ENCODE measurements at regions not wholly inside any gene's neighbourhood (a gene's known extent, or its start where the extent isn't known, plus 50 kb on each side); places are given as distances from the start of the nearest gene placed in this dataset.

GRCh38 chr13:65727070-65727469 lies 1503.1 kb downstream of the PCDH9 start:
- no peak overlapping the region for H3K27ac ChIP-seq
- no peak overlapping the region for H3K4me3 ChIP-seq (replicated peaks in 1 of 3)
- TF ChIP-seq POLR2A (IDR thresholded peaks at IDR 0.05) (no peak), CTCF (IDR thresholded peaks at IDR 0.05) (no peak)

GRCh38 chr13:65725006-65725405 lies 1505.1 kb downstream of the PCDH9 start:
- H3K27ac ChIP-seq, result no peak overlapping the region
- H3K27me3 ChIP-seq, result no peaks in the 10 kb centered on the region
- intact Hi-C loops (cut with DNase I), result no loop called here
- H3K4me3 ChIP-seq (replicated peaks in 1 of 3), result no peak overlapping the region
- H3K36me3 ChIP-seq, result no peaks in the 10 kb centered on the region
- no peaks in the 10 kb centered on the region for H3K9me3 ChIP-seq
- no peak for TF ChIP-seq CTCF (IDR thresholded peaks at IDR 0.05)
- TF ChIP-seq POLR2A (IDR thresholded peaks at IDR 0.05), result no peak
- 73 to 86% methylated on average over 3 of the region's 3 CpGs for whole genome bisulfite sequencing, 2 donors
- no peaks in the 10 kb centered on the region for H3K4me1 ChIP-seq
- no peak for DNase-seq

More at GRCh38 chr13:65727070-65727469, 1503.1 kb downstream of the PCDH9 start:
- DNase-seq, result no peak
- intact Hi-C loops (cut with DNase I), result no loop called here
- no peaks in the 10 kb centered on the region for H3K27me3 ChIP-seq
- H3K4me1 ChIP-seq, result no peaks in the 10 kb centered on the region
- 90 to 92% methylated on average over 4 of the region's 4 CpGs for WGBS, 2 donors
- H3K9me3 ChIP-seq, result no peaks in the 10 kb centered on the region
- no peaks in the 10 kb centered on the region for H3K36me3 ChIP-seq

GRCh38 chr13:65724226-65724625 lies 1505.9 kb downstream of the PCDH9 start:
- no peaks in the 10 kb centered on the region for H3K27me3 ChIP-seq
- no peak for DNase-seq
- H3K4me1 ChIP-seq, result no peaks in the 10 kb centered on the region
- WGBS, 2 donors, result 80 to 82% methylated on average over 4 of the region's 4 CpGs
- H3K27ac ChIP-seq, result no peak overlapping the region
- no peak overlapping the region for H3K4me3 ChIP-seq (replicated peaks in 1 of 3)
- no peaks in the 10 kb centered on the region for H3K9me3 ChIP-seq
- TF ChIP-seq CTCF (IDR thresholded peaks at IDR 0.05), result no peak
- no peak for TF ChIP-seq POLR2A (IDR thresholded peaks at IDR 0.05)
- no peaks in the 10 kb centered on the region for H3K36me3 ChIP-seq
- intact Hi-C loops (cut with DNase I), result no loop called here

- Histone ChIP-seq H3K4me3 (replicated peaks in 1 of 3) (no peak overlapping the region), H3K36me3 (no peaks in the 10 kb centered on the region), H3K4me1 (no peaks in the 10 kb centered on the region), H3K9me3 (no peaks in the 10 kb centered on the region), H3K27me3 (no peaks in the 10 kb centered on the region), H3K27ac (no peak overlapping the region)
- no peak for DNase-seq
- 91 to 92% methylated on average over 6 of the region's 6 CpGs for WGBS, 2 donors
- intact Hi-C loops (cut with DNase I), result no loop called here
- TF ChIP-seq POLR2A (IDR thresholded peaks at IDR 0.05), result no peak
- no peak for TF ChIP-seq CTCF (IDR thresholded peaks at IDR 0.05)
Observed at GRCh38 chr13:65722506-65722905, 1507.6 kb downstream of the PCDH9 start.

GRCh38 chr13:65719831-65720230 lies 1510.3 kb downstream of the PCDH9 start:
- H3K4me1 ChIP-seq, result no peaks in the 10 kb centered on the region
- no peak for TF ChIP-seq POLR2A (IDR thresholded peaks at IDR 0.05)
- TF ChIP-seq CTCF (IDR thresholded peaks at IDR 0.05), result no peak
- intact Hi-C loops (cut with DNase I), result no loop called here
- H3K36me3 ChIP-seq, result no peaks in the 10 kb centered on the region
- WGBS, 2 donors, result 72 to 81% methylated on average over 2 of the region's 2 CpGs
- no peaks in the 10 kb centered on the region for H3K9me3 ChIP-seq
- no peak overlapping the region for H3K27ac ChIP-seq
- H3K4me3 ChIP-seq (replicated peaks in 1 of 3), result no peak overlapping the region
- no peaks in the 10 kb centered on the region for H3K27me3 ChIP-seq
- no peak for DNase-seq
